ENCODE measurements at regions not wholly inside any gene's neighbourhood (a gene's known extent, or its start where the extent isn't known, plus 50 kb on each side); places are given as distances from the start of the nearest gene placed in this dataset.

- Histone ChIP-seq H3K27ac (ENCODE audit: low read depth, low read length) (no peak overlapping the region), H3K4me1 (ENCODE audit: control insufficient read depth, insufficient read depth, low read length, unreplicated experiment) (no peaks in the 10 kb centered on the region), H3K79me2 (ENCODE audit: control insufficient read depth, insufficient read depth, low read length, unreplicated experiment) (no peaks in the 10 kb centered on the region), H2AFZ (ENCODE audit: low read length, unreplicated experiment) (no peak overlapping the region), H3K36me3 (ENCODE audit: insufficient read depth, low read length) (no peaks in the 10 kb centered on the region), H3K27me3 (ENCODE audit: insufficient read depth, low read length) (peaks cover 39% of the 10 kb centered on the region), H3K4me3 (ENCODE audit: low read depth, low read length) (no peak overlapping the region)
Measured at GRCh38 chr4:108370291-108371141, 201.8 kb upstream of the LEF1 start.

DNA sequence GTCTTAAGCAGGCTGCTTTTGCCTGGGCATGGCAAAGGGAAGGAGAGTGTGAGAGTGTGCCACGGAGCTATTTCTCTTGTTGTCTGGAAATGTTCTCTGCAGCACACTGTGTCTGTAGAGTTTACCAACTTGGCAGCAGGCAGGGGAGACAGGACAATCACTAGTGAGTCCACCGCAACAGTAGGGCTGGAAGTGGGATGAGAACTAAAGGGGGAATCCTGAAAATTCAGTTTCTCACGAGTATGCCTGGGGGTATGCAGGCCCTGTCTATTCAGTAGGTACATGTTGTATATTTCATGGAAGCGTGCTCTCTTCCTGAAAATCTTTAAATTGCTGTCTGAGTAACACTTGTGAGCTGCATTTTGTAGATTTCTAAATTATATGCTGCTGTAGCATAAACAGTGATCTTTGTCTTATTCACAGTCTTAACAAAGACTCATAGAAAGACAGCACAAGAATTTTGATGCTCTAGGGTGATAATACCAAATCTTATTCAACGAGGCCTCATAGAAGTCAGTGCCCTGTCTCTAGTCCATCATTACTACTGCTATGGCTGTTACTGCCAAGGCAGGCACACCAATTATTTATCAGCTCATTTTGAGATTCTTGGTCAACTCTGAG, 200.4 kb upstream of the LEF1 start:
- Histone ChIP-seq H3K27me3 (ENCODE audit: insufficient read depth, low read length) (peaks cover 39% of the 10 kb centered on the region), H3K36me3 (ENCODE audit: insufficient read depth, low read length) (no peaks in the 10 kb centered on the region), H3K4me1 (ENCODE audit: control insufficient read depth, insufficient read depth, low read length, unreplicated experiment) (no peaks in the 10 kb centered on the region), H3K27ac (ENCODE audit: low read depth, low read length) (no peak overlapping the region), H2AFZ (ENCODE audit: low read length, unreplicated experiment) (no peak overlapping the region), H3K4me3 (ENCODE audit: low read depth, low read length) (no peak overlapping the region), H3K79me2 (ENCODE audit: control insufficient read depth, insufficient read depth, low read length, unreplicated experiment) (no peaks in the 10 kb centered on the region)

DNA sequence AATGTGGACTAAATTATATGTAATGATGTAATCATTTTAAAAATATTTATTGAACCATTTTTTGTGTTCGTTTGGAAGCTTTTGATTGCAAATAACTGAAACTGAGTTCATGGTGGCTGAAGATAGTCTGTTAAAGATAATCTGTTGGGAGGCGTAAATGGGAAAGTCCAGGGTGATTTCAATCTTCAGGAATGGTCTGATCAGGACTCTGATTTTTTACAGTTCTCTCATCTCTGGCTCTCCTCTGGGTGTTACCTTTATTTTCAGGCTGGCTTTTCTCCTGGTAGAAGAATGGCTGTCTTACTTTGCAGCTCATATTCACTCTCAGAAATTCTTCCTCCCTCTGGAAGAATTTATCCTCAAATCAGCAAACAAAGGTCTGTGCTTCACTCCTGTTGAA, 199.0 kb upstream of the LEF1 start:
- H3K4me1 ChIP-seq (ENCODE audit: control insufficient read depth, insufficient read depth, low read length, unreplicated experiment), result no peaks in the 10 kb centered on the region
- H3K27me3 ChIP-seq (ENCODE audit: insufficient read depth, low read length), result peaks cover 33% of the 10 kb centered on the region
- H3K79me2 ChIP-seq (ENCODE audit: control insufficient read depth, insufficient read depth, low read length, unreplicated experiment), result no peaks in the 10 kb centered on the region
- H3K4me3 ChIP-seq (ENCODE audit: low read depth, low read length), result no peak overlapping the region
- no peak overlapping the region for H2AFZ ChIP-seq (ENCODE audit: low read length, unreplicated experiment)
- no peaks in the 10 kb centered on the region for H3K36me3 ChIP-seq (ENCODE audit: insufficient read depth, low read length)
- no peak overlapping the region for H3K27ac ChIP-seq (ENCODE audit: low read depth, low read length)

GRCh38 chr4:108366716-108367115, 198.0 kb upstream of the LEF1 start:
- Histone ChIP-seq H3K79me2 (ENCODE audit: control insufficient read depth, insufficient read depth, low read length, unreplicated experiment) (no peaks in the 10 kb centered on the region), H2AFZ (ENCODE audit: low read length, unreplicated experiment) (no peak overlapping the region), H3K4me1 (ENCODE audit: control insufficient read depth, insufficient read depth, low read length, unreplicated experiment) (no peaks in the 10 kb centered on the region), H3K27me3 (ENCODE audit: insufficient read depth, low read length) (peaks cover 25% of the 10 kb centered on the region), H3K36me3 (ENCODE audit: insufficient read depth, low read length) (no peaks in the 10 kb centered on the region), H3K27ac (ENCODE audit: low read depth, low read length) (no peak overlapping the region), H3K4me3 (ENCODE audit: low read depth, low read length) (no peak overlapping the region)

GRCh38 chr4:108365551-108365950, 196.8 kb upstream of the LEF1 start:
- H3K79me2 ChIP-seq (ENCODE audit: control insufficient read depth, insufficient read depth, low read length, unreplicated experiment), result no peaks in the 10 kb centered on the region
- H3K4me3 ChIP-seq (ENCODE audit: low read depth, low read length), result no peak overlapping the region
- no peak overlapping the region for H2AFZ ChIP-seq (ENCODE audit: low read length, unreplicated experiment)
- no peaks in the 10 kb centered on the region for H3K36me3 ChIP-seq (ENCODE audit: insufficient read depth, low read length)
- peaks cover 17% of the 10 kb centered on the region for H3K27me3 ChIP-seq (ENCODE audit: insufficient read depth, low read length)
- H3K27ac ChIP-seq (ENCODE audit: low read depth, low read length), result no peak overlapping the region
- H3K4me1 ChIP-seq (ENCODE audit: control insufficient read depth, insufficient read depth, low read length, unreplicated experiment), result no peaks in the 10 kb centered on the region

- Histone ChIP-seq H3K36me3 (ENCODE audit: insufficient read depth, low read length) (no peaks in the 10 kb centered on the region), H3K27ac (ENCODE audit: low read depth, low read length) (no peak overlapping the region), H2AFZ (ENCODE audit: low read length, unreplicated experiment) (no peak overlapping the region), H3K4me1 (ENCODE audit: control insufficient read depth, insufficient read depth, low read length, unreplicated experiment) (no peaks in the 10 kb centered on the region), H3K4me3 (ENCODE audit: low read depth, low read length) (no peak overlapping the region), H3K27me3 (ENCODE audit: insufficient read depth, low read length) (peaks cover 5% of the 10 kb centered on the region; the same call in 1 of the 2 replicates), H3K79me2 (ENCODE audit: control insufficient read depth, insufficient read depth, low read length, unreplicated experiment) (no peaks in the 10 kb centered on the region)
Measured at GRCh38 chr4:108361886-108362285, 193.2 kb upstream of the LEF1 start.

GRCh38 chr4:108361446-108361820, 192.7 kb upstream of the LEF1 start:
- Histone ChIP-seq H3K27ac (ENCODE audit: low read depth, low read length) (no peak overlapping the region), H3K4me1 (ENCODE audit: control insufficient read depth, insufficient read depth, low read length, unreplicated experiment) (no peaks in the 10 kb centered on the region), H2AFZ (ENCODE audit: low read length, unreplicated experiment) (no peak overlapping the region), H3K27me3 (ENCODE audit: insufficient read depth, low read length) (peaks cover 5% of the 10 kb centered on the region; the same call in 1 of the 2 replicates), H3K4me3 (ENCODE audit: low read depth, low read length) (no peak overlapping the region), H3K79me2 (ENCODE audit: control insufficient read depth, insufficient read depth, low read length, unreplicated experiment) (no peaks in the 10 kb centered on the region), H3K36me3 (ENCODE audit: insufficient read depth, low read length) (no peaks in the 10 kb centered on the region)

DNA sequence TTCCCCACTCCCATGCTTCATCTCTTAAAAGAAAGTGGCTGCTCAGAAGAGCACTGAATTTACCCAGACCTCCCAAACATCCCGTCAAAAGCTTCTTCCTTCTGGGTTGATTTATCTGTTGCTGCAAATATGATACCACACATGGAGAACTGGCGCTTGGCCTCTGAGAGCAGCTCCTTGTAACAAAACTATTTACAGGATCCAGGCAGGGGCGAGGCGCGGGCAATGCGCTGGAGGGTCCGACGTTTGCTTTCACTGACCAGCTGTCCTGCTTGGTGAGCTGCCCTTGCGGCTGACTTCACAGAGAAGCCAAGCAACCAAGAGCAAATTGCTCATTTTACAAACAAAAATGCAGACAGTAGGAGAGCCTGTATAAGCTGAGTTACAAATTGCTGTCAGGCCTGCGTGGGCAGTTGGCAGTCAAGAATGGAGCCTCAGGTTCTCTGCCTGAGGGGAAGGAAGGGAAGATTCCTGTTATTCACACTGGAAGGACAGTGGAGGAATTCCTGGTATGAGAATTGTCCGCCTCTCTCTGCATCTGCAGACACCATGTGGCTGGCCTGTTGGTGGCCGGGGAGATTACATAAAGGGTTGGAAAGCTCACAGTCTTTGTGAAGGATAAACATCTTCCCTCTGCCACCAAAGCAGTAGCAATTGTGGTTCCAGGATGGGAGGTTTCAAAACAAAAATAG, 192.2 kb upstream of the LEF1 start:
- Histone ChIP-seq H3K4me1 (ENCODE audit: control insufficient read depth, insufficient read depth, low read length, unreplicated experiment) (no peaks in the 10 kb centered on the region), H3K27me3 (ENCODE audit: insufficient read depth, low read length) (peaks cover 6% of the 10 kb centered on the region; the same call in 1 of the 2 replicates), H3K27ac (ENCODE audit: low read depth, low read length) (no peak overlapping the region), H2AFZ (ENCODE audit: low read length, unreplicated experiment) (no peak overlapping the region), H3K79me2 (ENCODE audit: control insufficient read depth, insufficient read depth, low read length, unreplicated experiment) (no peaks in the 10 kb centered on the region), H3K4me3 (ENCODE audit: low read depth, low read length) (no peak overlapping the region), H3K36me3 (ENCODE audit: insufficient read depth, low read length) (no peaks in the 10 kb centered on the region)

GRCh38 chr4:108359986-108360681, 191.4 kb upstream of the LEF1 start:
- H3K4me3 ChIP-seq (ENCODE audit: low read depth, low read length), result no peak overlapping the region
- H3K27ac ChIP-seq (ENCODE audit: low read depth, low read length), result no peak overlapping the region
- no peak overlapping the region for H2AFZ ChIP-seq (ENCODE audit: low read length, unreplicated experiment)
- no peaks in the 10 kb centered on the region for H3K4me1 ChIP-seq (ENCODE audit: control insufficient read depth, insufficient read depth, low read length, unreplicated experiment)
- H3K79me2 ChIP-seq (ENCODE audit: control insufficient read depth, insufficient read depth, low read length, unreplicated experiment), result no peaks in the 10 kb centered on the region
- H3K27me3 ChIP-seq (ENCODE audit: insufficient read depth, low read length), result peaks cover 8% of the 10 kb centered on the region; the same call in 1 of the 2 replicates
- no peaks in the 10 kb centered on the region for H3K36me3 ChIP-seq (ENCODE audit: insufficient read depth, low read length)

GRCh38 chr4:108359130-108359985, 190.6 kb upstream of the LEF1 start:
- peaks cover 8% of the 10 kb centered on the region; the same call in 1 of the 2 replicates for H3K27me3 ChIP-seq (ENCODE audit: insufficient read depth, low read length)
- H3K79me2 ChIP-seq (ENCODE audit: control insufficient read depth, insufficient read depth, low read length, unreplicated experiment), result no peaks in the 10 kb centered on the region
- no peaks in the 10 kb centered on the region for H3K36me3 ChIP-seq (ENCODE audit: insufficient read depth, low read length)
- no peak overlapping the region for H2AFZ ChIP-seq (ENCODE audit: low read length, unreplicated experiment)
- H3K4me1 ChIP-seq (ENCODE audit: control insufficient read depth, insufficient read depth, low read length, unreplicated experiment), result no peaks in the 10 kb centered on the region
- H3K27ac ChIP-seq (ENCODE audit: low read depth, low read length), result no peak overlapping the region
- H3K4me3 ChIP-seq (ENCODE audit: low read depth, low read length), result no peak overlapping the region

Measured in ACC112 (cell line).